ENCODE measurements at regions not wholly inside any gene's neighbourhood (a gene's known extent, or its start where the extent isn't known, plus 50 kb on each side); places are given as distances from the start of the nearest gene placed in this dataset.

GRCh38 chr5:93044859-93045666, 536.0 kb downstream of the NR2F1-AS1 start:
- TF ChIP-seq EZH2 (IDR thresholded peaks at IDR 0.05; ENCODE audit: borderline replicate concordance, low read depth, low read length, severe bottlenecking) (no peak), CTCF (IDR thresholded peaks at IDR 0.05; ENCODE audit: extremely low read depth in 1 of 2, insufficient read depth in 1 of 2, low read depth in 1 of 2, low read length in 2 of 2) (no peak), POLR2A (IDR thresholded peaks at IDR 0.05; ENCODE audit: low read depth, low read length) (no peak), POLR2AphosphoS5 (IDR thresholded peaks at IDR 0.05; ENCODE audit: insufficient read depth, low read depth, low read length) (no peak), MAX (IDR thresholded peaks at IDR 0.05; ENCODE audit: insufficient read depth, insufficient read length) (no peak), FOS (IDR thresholded peaks at IDR 0.05; ENCODE audit: borderline replicate concordance, insufficient read depth, low read length) (no peak), JUN (IDR thresholded peaks at IDR 0.05; ENCODE audit: borderline replicate concordance, insufficient read depth, insufficient read length, low read depth) (no peak), MYC (IDR thresholded peaks at IDR 0.05; ENCODE audit: low read depth, low read length) (no peak)

Data from endothelial cell of umbilical vein (primary cell).